SIG-M5 (cell line): ENCODE measurements at regions not wholly inside any gene's neighbourhood (a gene's known extent, or its start where the extent isn't known, plus 50 kb on each side); places are given as distances from the start of the nearest gene placed in this dataset.

Source experiments
- DNase-seq: peaks from one replicate; lab custom pipeline; 2025; lab: John Stamatoyannopoulos, UW

- DNase-seq: no peak
Observed at GRCh38 chr11:62073061-62073460, 50.8 kb upstream of the INCENP start.

GRCh38 chr11:62071408-62071807 lies 52.4 kb upstream of the INCENP start:
- DNase-seq: no peak

- no peak for DNase-seq
Observed at GRCh38 chr11:62069986-62070919, 53.6 kb upstream of the INCENP start.

- DNase-seq: no peak
Observed at GRCh38 chr11:62069374-62069773, 54.4 kb upstream of the INCENP start.

GRCh38 chr11:62068730-62069129 lies 55.1 kb upstream of the INCENP start:
- DNase-seq: no peak

- DNase-seq: no peak
Observed at GRCh38 chr11:62067741-62068140, 56.1 kb upstream of the INCENP start.

GRCh38 chr11:62064221-62064620 lies 59.6 kb upstream of the INCENP start:
- DNase-seq: no peak

GRCh38 chr11:62062223-62062861 lies 61.5 kb upstream of the INCENP start:
- no peak for DNase-seq

- DNase-seq: no peak
Observed at GRCh38 chr11:62061356-62062222, 62.2 kb upstream of the INCENP start.

GRCh38 chr11:62057069-62057468 lies 66.7 kb upstream of the INCENP start:
- no peak for DNase-seq

- DNase-seq: no peak
Observed at GRCh38 chr11:62055970-62056369, 67.8 kb upstream of the INCENP start.

GRCh38 chr11:62054484-62055121 lies 69.2 kb upstream of the INCENP start:
- DNase-seq: no peak

GRCh38 chr11:62054081-62054480 lies 69.7 kb upstream of the INCENP start:
- no peak for DNase-seq

GRCh38 chr11:62050716-62051115 lies 73.1 kb upstream of the INCENP start:
- DNase-seq: no peak

GRCh38 chr11:62048100-62048499 lies 75.7 kb upstream of the INCENP start:
- DNase-seq: no peak

GRCh38 chr11:62046568-62047100 lies 77.2 kb upstream of the INCENP start:
- no peak for DNase-seq

GRCh38 chr11:62044639-62045121 lies 77.2 kb upstream of the FTH1 start:
- DNase-seq: no peak

- no peak for DNase-seq
Observed at GRCh38 chr11:62035293-62035692, 67.9 kb upstream of the FTH1 start.

- DNase-seq: no peak
Observed at GRCh38 chr11:62034036-62034338, 66.6 kb upstream of the FTH1 start.

- no peak for DNase-seq
Observed at GRCh38 chr11:62033191-62034035, 66.0 kb upstream of the FTH1 start.
